Naive thymus-derived CD4-positive, alpha-beta T cell (primary cell): ENCODE measurements at regions not wholly inside any gene's neighbourhood (a gene's known extent, or its start where the extent isn't known, plus 50 kb on each side); places are given as distances from the start of the nearest gene placed in this dataset.

Source experiments
- ATAC-seq: fragments of 150-1000 bp; cut with Tn5 transposase; 2 replicates; pipeline ENCODE4 v1.10.0; 2021; ENCODE audit warnings: mild to moderate bottlenecking, moderate library complexity
- CTCF ChIA-PET: fragments of 350-600 bp; sonication (Branson Sonifier 250); formaldehyde crosslinking; loops from one replicate; lab custom pipeline; 2021; ENCODE audit warnings: antibody characterized with exemption; lab: Charles Lee
- POLR2A ChIA-PET: fragments of 350-600 bp; sonication (Branson Sonifier 250); formaldehyde crosslinking; loops from one replicate; lab custom pipeline; 2021; ENCODE audit warnings: antibody characterized with exemption, inconsistent platforms; lab: Charles Lee
- DNase-seq, 9 donors: peaks; one replicate each; pipeline versions ENCODE4 v3.0.0 to v3.0.0-alpha.2; 2020 to 2022; ENCODE audit warnings: mixed read lengths in 1 of 9
- H3K27ac ChIP-seq: one replicate; pipeline ENCODE4 v1.7.0; 2013; ENCODE audit warnings: mild to moderate bottlenecking, low read depth, low read length, moderate library complexity
- H3K27me3 ChIP-seq, 2 donors: one replicate each; pipeline ENCODE4 v1.7.0; 2013; ENCODE audit warnings: low read length in 2 of 2, mild to moderate bottlenecking in 2 of 2, moderate library complexity in 2 of 2; ENCODE audit not compliant: control insufficient read depth in 2 of 2, insufficient read depth in 2 of 2
- H3K36me3 ChIP-seq, 3 experiments: 1 replicate in 2 of 3; 2 replicates in 1 of 3; pipeline ENCODE4 v1.7.0; 2013; ENCODE audit warnings: low read length in 3 of 3, mild to moderate bottlenecking in 3 of 3, moderate library complexity in 1 of 3; ENCODE audit not compliant: insufficient read depth in 3 of 3, control insufficient read depth in 2 of 3
- H3K4me1 ChIP-seq, 2 donors: one replicate each; pipeline ENCODE4 v1.7.0; 2013; ENCODE audit warnings: low read length in 2 of 2, mild to moderate bottlenecking in 2 of 2, moderate library complexity in 1 of 2; ENCODE audit not compliant: control insufficient read depth in 2 of 2, insufficient read depth in 2 of 2
- H3K4me3 ChIP-seq: 2 replicates; pipeline ENCODE4 v1.7.0; 2013; ENCODE audit warnings: mild to moderate bottlenecking, low read length
- H3K9me3 ChIP-seq, 3 experiments: 1 replicate in 2 of 3; 2 replicates in 1 of 3; pipeline ENCODE4 v1.7.0; 2013; ENCODE audit warnings: low read length in 3 of 3; ENCODE audit not compliant: control insufficient read depth in 2 of 3
- H3K27ac Mint-ChIP-seq, 9 donors: one replicate each; pipeline ENCODE4 v1.8.0; 2020 to 2022; ENCODE audit warnings: mixed read lengths in 9 of 9, mild to moderate bottlenecking in 8 of 9, moderate library complexity in 5 of 9, inconsistent platforms in 2 of 9
- H3K27me3 Mint-ChIP-seq, 5 donors: one replicate each; pipeline ENCODE4 v1.8.0; 2021 to 2022; ENCODE audit warnings: mixed read lengths in 5 of 5, mild to moderate bottlenecking in 1 of 5
- H3K36me3 Mint-ChIP-seq, 5 donors: one replicate each; pipeline ENCODE4 v1.8.0; 2020 to 2022; ENCODE audit warnings: mixed read lengths in 5 of 5, mild to moderate bottlenecking in 3 of 5, inconsistent platforms in 1 of 5
- H3K4me1 Mint-ChIP-seq, 7 donors: one replicate each; pipeline ENCODE4 v1.8.0; 2020 to 2022; ENCODE audit warnings: mixed read lengths in 7 of 7, mild to moderate bottlenecking in 3 of 7, inconsistent platforms in 1 of 7
- H3K4me3 Mint-ChIP-seq, 10 donors: one replicate each; pipeline ENCODE4 v1.8.0; 2020 to 2022; ENCODE audit warnings: mild to moderate bottlenecking in 10 of 10, mixed read lengths in 10 of 10, moderate library complexity in 6 of 10, inconsistent platforms in 2 of 10
- H3K9me3 Mint-ChIP-seq, 11 donors: one replicate each; pipeline ENCODE4 v1.8.0; 2020 to 2022; ENCODE audit warnings: mixed read lengths in 11 of 11, mild to moderate bottlenecking in 4 of 11, inconsistent platforms in 1 of 11, moderate library complexity in 1 of 11
- intact Hi-C, 2 donors: fragments of 100-400 bp; cut with micrococcal nuclease; formaldehyde crosslinking; loops; one replicate each; pipeline ENCODE4 v1.15.1; 2023

- Mint-ChIP-seq H3K4me3 (peak overlapping the region in 8 of 10 donors; percentile 27 to 75 (median 56)), H3K4me1 (peaks cover 0 to 49% (median 8%) of the 10 kb centered on the region in 7 donors), H3K27me3 (no peaks in the 10 kb centered on the region), H3K36me3 (peaks cover 0 to 11% (median 0%) of the 10 kb centered on the region in 5 donors), H3K27ac (peak overlapping the region in 7 of 9 donors; percentile 57 to 91 (median 77)), H3K9me3 (peaks cover 0 to 2% (median 0%) of the 10 kb centered on the region in 11 donors)
- ATAC-seq (peak; percentile 39), DNase-seq (peak in 6 of 9 donors; percentile 16 to 42 (median 31))
- no peak overlapping the region for H3K4me3 ChIP-seq
- intact Hi-C loops: loop anchor here (1.0 to 5.0 kb wide), 4 partner anchors 8 to 391 kb away; partner anchors contain the start of genes MBD5 (in 1 of the 2) and ORC4 (in 1 of the 2)
- no peaks in the 10 kb centered on the region for H3K27me3 ChIP-seq
- H3K9me3 ChIP-seq: no peaks in the 10 kb centered on the region
- no peaks in the 10 kb centered on the region for H3K36me3 ChIP-seq
- H3K4me1 ChIP-seq: peaks cover 5 to 22% of the 10 kb centered on the region in 2 donors
- no peak overlapping the region for H3K27ac ChIP-seq
- ChIA-PET CTCF (no interaction called here), POLR2A (interaction anchor here (1.2 to 3.4 kb wide), 3 partner anchors 9 to 34 kb away, joined by 3 to 16 read pairs (median 4); no protein-coding TSS in a partner anchor)
Observed at GRCh38 chr2:147631294-147631693, 213.5 kb upstream of the ACVR2A start.

GRCh38 chr2:147630585-147630984 lies 214.2 kb upstream of the ACVR2A start:
- peaks cover 0 to 2% (median 0%) of the 10 kb centered on the region in 11 donors for H3K9me3 Mint-ChIP-seq
- Histone ChIP-seq H3K9me3 (no peaks in the 10 kb centered on the region), H3K36me3 (no peaks in the 10 kb centered on the region), H3K4me3 (no peak overlapping the region), H3K27ac (no peak overlapping the region), H3K4me1 (peaks cover 5 to 22% of the 10 kb centered on the region in 2 donors), H3K27me3 (no peaks in the 10 kb centered on the region)
- peak overlapping the region in 7 of 9 donors; percentile 38 to 91 (median 76) for H3K27ac Mint-ChIP-seq
- POLR2A ChIA-PET: interaction anchor here (0.7 to 1.4 kb wide), 4 partner anchors 8 to 267 kb away, joined by 3 to 4 read pairs (median 3); no protein-coding TSS in a partner anchor
- H3K4me1 Mint-ChIP-seq: peaks cover 0 to 44% (median 6%) of the 10 kb centered on the region in 7 donors
- DNase-seq: peak in 3 of 9 donors; percentile 15 to 23 (median 16)
- intact Hi-C loops: loop anchor here (2.0 to 5.0 kb wide), 3 partner anchors 32 to 392 kb away; partner anchors contain the start of genes MBD5 (in 1 of the 2) and ORC4 (in 1 of the 2)
- peak; percentile 65 for ATAC-seq
- peak overlapping the region in 7 of 10 donors; percentile 17 to 75 (median 54) for H3K4me3 Mint-ChIP-seq
- CTCF ChIA-PET: no interaction called here
- peaks cover 0 to 10% (median 0%) of the 10 kb centered on the region in 5 donors for H3K36me3 Mint-ChIP-seq
- no peaks in the 10 kb centered on the region for H3K27me3 Mint-ChIP-seq

GRCh38 chr2:147628971-147629421 lies 215.8 kb upstream of the ACVR2A start:
- peaks cover 0 to 2% (median 0%) of the 10 kb centered on the region in 11 donors for H3K9me3 Mint-ChIP-seq
- peak overlapping the region in 1 of 10 donors; percentile 26 for H3K4me3 Mint-ChIP-seq
- peak overlapping the region in 3 of 9 donors; percentile 6 to 77 (median 46) for H3K27ac Mint-ChIP-seq
- Histone ChIP-seq H3K27ac (no peak overlapping the region), H3K27me3 (no peaks in the 10 kb centered on the region), H3K9me3 (no peaks in the 10 kb centered on the region), H3K4me1 (peaks cover 5 to 29% of the 10 kb centered on the region in 2 donors), H3K4me3 (no peak overlapping the region), H3K36me3 (no peaks in the 10 kb centered on the region)
- DNase-seq (no peak), ATAC-seq (peak; percentile 74)
- CTCF ChIA-PET: no interaction called here
- intact Hi-C loops: no loop called here
- H3K4me1 Mint-ChIP-seq: peaks cover 6 to 43% (median 15%) of the 10 kb centered on the region in 7 donors
- H3K27me3 Mint-ChIP-seq: no peaks in the 10 kb centered on the region
- peaks cover 0 to 8% (median 0%) of the 10 kb centered on the region in 5 donors for H3K36me3 Mint-ChIP-seq
- POLR2A ChIA-PET: interaction anchor here (0.7 kb wide), 1 partner anchor 32 kb away, joined by 3 read pairs; no protein-coding TSS in a partner anchor

GRCh38 chr2:147623328-147623727 lies 221.5 kb upstream of the ACVR2A start:
- Mint-ChIP-seq H3K4me1 (peaks cover 12 to 36% (median 25%) of the 10 kb centered on the region in 7 donors), H3K36me3 (peaks cover 0 to 6% (median 0%) of the 10 kb centered on the region in 5 donors), H3K4me3 (peak overlapping the region; percentile 1 to 63 (median 37)), H3K27me3 (no peaks in the 10 kb centered on the region), H3K9me3 (peaks cover 0 to 3% (median 0%) of the 10 kb centered on the region in 11 donors), H3K27ac (peak overlapping the region; percentile 4 to 76 (median 36))
- Histone ChIP-seq H3K4me1 (peaks cover 0 to 23% of the 10 kb centered on the region in 2 donors), H3K27me3 (no peaks in the 10 kb centered on the region), H3K4me3 (no peak overlapping the region), H3K36me3 (no peaks in the 10 kb centered on the region), H3K27ac (no peak overlapping the region), H3K9me3 (no peaks in the 10 kb centered on the region)
- DNase-seq: peak in 7 of 9 donors; percentile 12 to 64 (median 41)
- POLR2A ChIA-PET: interaction anchor here (1.1 kb wide), 1 partner anchor 8 kb away, joined by 4 read pairs; no protein-coding TSS in a partner anchor
- intact Hi-C loops: loop anchor here (1.0 to 2.0 kb wide), 5 partner anchors 8 to 221 kb away; partner anchors contain the start of gene ACVR2A (in 1 of the 2)
- ATAC-seq: peak; percentile 88
- CTCF ChIA-PET: interaction anchor here (0.6 kb wide), 1 partner anchor 12 kb away, joined by 3 read pairs; no protein-coding TSS in a partner anchor

GRCh38 chr2:147621656-147622197 lies 223.1 kb upstream of the ACVR2A start:
- peak overlapping the region in 1 of 9 donors; percentile 69 for H3K27ac Mint-ChIP-seq

GRCh38 chr2:147619808-147620207 lies 225.0 kb upstream of the ACVR2A start:
- DNase-seq: no peak
- H3K4me1 ChIP-seq: peaks cover 0 to 22% of the 10 kb centered on the region in 2 donors
- H3K27me3 Mint-ChIP-seq: peaks cover 0 to 4% (median 0%) of the 10 kb centered on the region in 5 donors
- intact Hi-C loops: no loop called here
- POLR2A ChIA-PET: interaction anchor here (0.7 kb wide), 1 partner anchor 502 kb away, joined by 3 read pairs; no protein-coding TSS in a partner anchor
- no peak overlapping the region for H3K4me3 ChIP-seq
- peaks cover 0 to 3% (median 0%) of the 10 kb centered on the region in 11 donors for H3K9me3 Mint-ChIP-seq
- no peak overlapping the region for H3K4me3 Mint-ChIP-seq
- no peak for ATAC-seq
- CTCF ChIA-PET: no interaction called here
- H3K4me1 Mint-ChIP-seq: peaks cover 12 to 34% (median 22%) of the 10 kb centered on the region in 7 donors
- no peak overlapping the region for H3K27ac Mint-ChIP-seq
- H3K9me3 ChIP-seq: no peaks in the 10 kb centered on the region
- H3K27ac ChIP-seq: no peak overlapping the region
- H3K27me3 ChIP-seq: no peaks in the 10 kb centered on the region
- peaks cover 0 to 6% (median 0%) of the 10 kb centered on the region in 5 donors for H3K36me3 Mint-ChIP-seq
- H3K36me3 ChIP-seq: no peaks in the 10 kb centered on the region

More at GRCh38 chr2:147621656-147622197, 223.1 kb upstream of the ACVR2A start:
- Mint-ChIP-seq H3K4me3 (no peak overlapping the region), H3K27me3 (peaks cover 0 to 4% (median 0%) of the 10 kb centered on the region in 5 donors), H3K9me3 (peaks cover 0 to 3% (median 0%) of the 10 kb centered on the region in 11 donors), H3K36me3 (peaks cover 0 to 6% (median 0%) of the 10 kb centered on the region in 5 donors), H3K4me1 (peaks cover 12 to 36% (median 22%) of the 10 kb centered on the region in 7 donors)
- ATAC-seq (no peak), DNase-seq (no peak)
- Histone ChIP-seq H3K27me3 (no peaks in the 10 kb centered on the region), H3K9me3 (no peaks in the 10 kb centered on the region), H3K4me3 (no peak overlapping the region), H3K4me1 (peaks cover 0 to 23% of the 10 kb centered on the region in 2 donors), H3K36me3 (no peaks in the 10 kb centered on the region), H3K27ac (no peak overlapping the region)
- CTCF ChIA-PET: no interaction called here
- intact Hi-C loops: loop anchor here in 1 of 2 donors (2.0 kb wide), 3 partner anchors 41 to 223 kb away; partner anchors contain the start of gene ACVR2A
- POLR2A ChIA-PET: interaction anchor here (1.0 kb wide), 1 partner anchor 216 kb away, joined by 3 read pairs; no protein-coding TSS in a partner anchor
